Esophagus muscularis mucosa (tissue), 4 donors: ENCODE measurements at regions not wholly inside any gene's neighbourhood (a gene's known extent, or its start where the extent isn't known, plus 50 kb on each side); places are given as distances from the start of the nearest gene placed in this dataset.

Source experiments
- DNase-seq: peaks from one replicate; pipeline ENCODE4 v3.0.0-alpha.2; 2017; ENCODE audit errors: extremely low spot score
- H3K27ac ChIP-seq, 4 donors: fragments of 200-600 bp; sonication (generic); replicated peaks in 1 of 4; 1 replicate in 3 of 4; 2 replicates in 1 of 4; pipeline ENCODE4 v1.5.1; 2016 to 2019; ENCODE audit warnings: mild to moderate bottlenecking in 1 of 4
- H3K27me3 ChIP-seq, 4 donors: fragments of 200-600 bp; sonication (generic); one replicate each; pipeline versions ENCODE4 v1.5.1 to v1.6.0; 2016 to 2019
- H3K36me3 ChIP-seq, 4 donors: fragments of 200-600 bp; sonication (generic); one replicate each; pipeline ENCODE4 v1.5.1; 2016 to 2019
- H3K4me1 ChIP-seq, 4 donors: fragments of 200-600 bp; sonication (generic); one replicate each; pipeline ENCODE4 v1.5.1; 2016 to 2019
- H3K4me3 ChIP-seq, 4 donors: fragments of 200-600 bp; sonication (generic); 1 replicate in 2 of 4; 2 replicates in 2 of 4; pipeline ENCODE4 v1.5.1; 2016 to 2019; ENCODE audit warnings: mild to moderate bottlenecking in 4 of 4, moderate library complexity in 1 of 4
- H3K9me3 ChIP-seq, 4 donors: fragments of 200-600 bp; sonication (generic); 1 replicate in 3 of 4; 2 replicates in 1 of 4; pipeline ENCODE4 v1.5.1; 2016 to 2019
- EP300 ChIP-seq: sonication (generic); formaldehyde crosslinking; IDR thresholded peaks from one replicate; pipeline ENCODE4 v1.6.1; 2017; ENCODE audit warnings: antibody characterized with exemption
- POLR2A ChIP-seq: fragments of 450-650 bp; IDR thresholded peaks from one replicate; pipeline ENCODE4 v1.6.1; 2017; ENCODE audit warnings: antibody characterized with exemption, moderate library complexity, mild to moderate bottlenecking, low read depth
- POLR2AphosphoS5 ChIP-seq, 2 donors: sonication (generic); formaldehyde crosslinking; IDR thresholded peaks; one replicate each; pipeline ENCODE4 v1.6.1; 2017; ENCODE audit warnings: antibody characterized with exemption in 2 of 2
- WGBS: methylation state at CpG from one replicate; pipeline ENCODE4 v1.1.5; 2018; 5-methylcytosine and 5-hydroxymethylcytosine counted together
- intact Hi-C: fragments of 100-400 bp; cut with DNase I; formaldehyde crosslinking; loops from one replicate; pipeline ENCODE4 v1.15.1; 2023
- TF ChIP-seq, protein P1 (sequence below), 3 experiments: fragments of 200-600 bp in 2 of 3; fragments of 450-650 bp in 1 of 3; sonication (generic) in 2 of 3; IDR thresholded peaks; one replicate each; pipeline ENCODE4 v1.5.1; 2017 to 2019; ENCODE audit warnings: antibody characterized with exemption in 3 of 3, mild to moderate bottlenecking in 2 of 3, moderate library complexity in 1 of 3

DNA sequence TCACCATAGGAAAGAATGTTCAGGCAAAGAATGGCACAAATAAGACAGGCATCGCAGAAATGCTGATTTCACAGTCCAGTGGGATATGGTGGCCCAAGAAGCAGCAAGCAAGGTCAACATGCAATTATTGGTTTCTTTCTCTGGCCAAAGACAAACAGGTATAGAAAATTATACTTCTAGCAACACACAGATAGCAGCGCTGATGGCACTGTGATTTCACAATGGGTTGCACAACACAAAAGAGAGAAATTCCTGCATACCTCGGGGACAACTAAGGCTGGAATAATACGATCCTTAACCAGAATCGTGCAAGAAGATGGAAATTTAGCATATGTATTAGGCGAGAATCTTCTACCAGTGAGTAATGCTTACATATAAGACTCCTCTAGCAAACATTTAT, 76.3 kb upstream of the NR2F2 start:
- peaks cover 0 to 6% (median 0%) of the 10 kb centered on the region in 4 donors for H3K36me3 ChIP-seq
- H3K4me3 ChIP-seq, result no peak overlapping the region
- no peaks in the 10 kb centered on the region for H3K27me3 ChIP-seq
- TF ChIP-seq POLR2AphosphoS5 (IDR thresholded peaks at IDR 0.05) (no peak), EP300 (no peak), POLR2A (no peak)
- TF ChIP-seq, protein P1, sequence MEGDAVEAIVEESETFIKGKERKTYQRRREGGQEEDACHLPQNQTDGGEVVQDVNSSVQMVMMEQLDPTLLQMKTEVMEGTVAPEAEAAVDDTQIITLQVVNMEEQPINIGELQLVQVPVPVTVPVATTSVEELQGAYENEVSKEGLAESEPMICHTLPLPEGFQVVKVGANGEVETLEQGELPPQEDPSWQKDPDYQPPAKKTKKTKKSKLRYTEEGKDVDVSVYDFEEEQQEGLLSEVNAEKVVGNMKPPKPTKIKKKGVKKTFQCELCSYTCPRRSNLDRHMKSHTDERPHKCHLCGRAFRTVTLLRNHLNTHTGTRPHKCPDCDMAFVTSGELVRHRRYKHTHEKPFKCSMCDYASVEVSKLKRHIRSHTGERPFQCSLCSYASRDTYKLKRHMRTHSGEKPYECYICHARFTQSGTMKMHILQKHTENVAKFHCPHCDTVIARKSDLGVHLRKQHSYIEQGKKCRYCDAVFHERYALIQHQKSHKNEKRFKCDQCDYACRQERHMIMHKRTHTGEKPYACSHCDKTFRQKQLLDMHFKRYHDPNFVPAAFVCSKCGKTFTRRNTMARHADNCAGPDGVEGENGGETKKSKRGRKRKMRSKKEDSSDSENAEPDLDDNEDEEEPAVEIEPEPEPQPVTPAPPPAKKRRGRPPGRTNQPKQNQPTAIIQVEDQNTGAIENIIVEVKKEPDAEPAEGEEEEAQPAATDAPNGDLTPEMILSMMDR (IDR thresholded peaks at IDR 0.05), result no peak
- 92% methylated on average over 6 of the region's 6 CpGs for WGBS
- H3K27ac ChIP-seq, result no peak overlapping the region
- H3K4me1 ChIP-seq, result peaks cover 0 to 4% (median 2%) of the 10 kb centered on the region in 4 donors
- DNase-seq, result no peak
- intact Hi-C loops, result no loop called here
- H3K9me3 ChIP-seq, result no peaks in the 10 kb centered on the region

DNA sequence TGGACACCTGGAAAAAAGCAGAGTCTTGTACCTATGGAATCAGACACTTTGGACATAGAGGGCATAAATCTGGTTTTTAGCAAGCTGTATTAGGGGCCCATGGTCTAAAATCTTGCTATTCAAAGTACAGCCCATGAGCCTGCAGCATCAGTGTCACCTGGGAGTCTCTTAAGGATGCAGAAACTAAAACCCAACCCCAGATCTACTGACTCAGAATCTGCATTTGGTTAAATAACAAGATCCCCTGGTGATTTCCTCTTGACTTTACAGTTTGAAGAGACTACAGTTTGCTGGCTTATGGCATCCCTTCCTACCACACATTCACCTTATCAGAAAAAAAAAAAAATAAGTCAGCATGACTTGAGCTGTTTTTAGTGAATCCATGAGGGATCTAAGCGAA, 74.9 kb upstream of the NR2F2 start:
- Histone ChIP-seq H3K4me1 (peaks cover 0 to 4% (median 2%) of the 10 kb centered on the region in 4 donors), H3K27me3 (no peaks in the 10 kb centered on the region), H3K4me3 (no peak overlapping the region), H3K27ac (no peak overlapping the region), H3K9me3 (no peaks in the 10 kb centered on the region), H3K36me3 (peaks cover 0 to 6% (median 0%) of the 10 kb centered on the region in 4 donors)
- WGBS, result 86% methylated on average over 1 of the region's 1 CpG
- intact Hi-C loops, result no loop called here
- TF ChIP-seq POLR2AphosphoS5 (IDR thresholded peaks at IDR 0.05) (no peak), EP300 (no peak), POLR2A (no peak)
- TF ChIP-seq, protein P1 (IDR thresholded peaks at IDR 0.05), result no peak
- DNase-seq, result no peak

DNA sequence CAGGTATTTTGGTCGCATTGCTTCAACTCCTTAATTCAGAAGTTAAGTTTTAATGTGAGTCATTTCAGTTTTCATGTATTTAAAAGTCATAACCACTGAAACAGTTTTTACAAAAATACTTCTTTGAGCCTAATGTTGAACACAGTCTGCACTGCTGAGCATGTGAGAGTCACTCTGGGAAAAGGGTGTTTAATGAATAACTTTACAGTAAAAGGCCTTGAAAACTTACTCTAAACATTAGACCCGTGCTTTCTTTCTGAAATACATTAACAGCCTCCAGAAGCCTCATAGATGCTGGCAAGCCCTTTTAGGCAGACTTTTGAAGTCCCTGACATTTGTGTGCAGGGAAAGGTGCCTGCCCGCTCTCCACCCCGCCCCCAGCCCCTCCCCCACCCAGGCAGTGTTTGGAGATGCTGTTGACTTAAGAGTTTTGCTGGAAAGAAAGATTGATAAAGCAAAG, 68.9 kb upstream of the NR2F2 start:
- H3K27ac ChIP-seq, result peak overlapping the region; percentile 55 to 74 (median 72)
- peaks cover 0 to 44% (median 39%) of the 10 kb centered on the region in 4 donors for H3K4me1 ChIP-seq
- 27% methylated on average over 4 of the region's 4 CpGs for WGBS
- H3K36me3 ChIP-seq, result no peaks in the 10 kb centered on the region
- H3K9me3 ChIP-seq, result no peaks in the 10 kb centered on the region
- no peak overlapping the region for H3K4me3 ChIP-seq
- TF ChIP-seq POLR2AphosphoS5 (IDR thresholded peaks at IDR 0.05), result no peak
- TF ChIP-seq POLR2A, result no peak
- no peak for TF ChIP-seq EP300
- H3K27me3 ChIP-seq, result no peaks in the 10 kb centered on the region
- peak; percentile 50 for DNase-seq
- intact Hi-C loops, result no loop called here

DNA sequence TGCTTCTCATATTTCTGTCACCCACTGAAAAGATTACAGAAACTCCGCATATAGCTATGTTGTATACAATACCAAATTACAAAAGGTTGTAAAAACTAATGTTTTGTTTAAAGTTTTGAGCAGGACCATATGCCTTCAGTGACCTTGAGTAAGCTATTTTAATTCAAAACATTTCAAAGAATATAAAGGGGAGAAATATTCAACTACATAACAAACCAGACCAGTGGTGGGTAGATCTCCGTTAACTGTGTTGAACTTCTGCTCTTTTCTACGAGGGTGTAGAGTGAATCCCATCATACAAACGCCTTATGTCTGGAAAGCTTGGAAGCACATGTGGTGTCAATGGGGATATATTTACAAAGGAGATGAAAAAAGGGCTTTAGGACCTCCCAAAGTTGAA, 68.4 kb upstream of the NR2F2 start:
- H3K36me3 ChIP-seq, result no peaks in the 10 kb centered on the region
- TF ChIP-seq, protein P1 (IDR thresholded peaks at IDR 0.05), result no peak
- TF ChIP-seq POLR2AphosphoS5 (IDR thresholded peaks at IDR 0.05) (no peak), EP300 (no peak), POLR2A (no peak)
- intact Hi-C loops, result no loop called here
- no peaks in the 10 kb centered on the region for H3K27me3 ChIP-seq
- 41% methylated on average over 4 of the region's 4 CpGs for WGBS
- peaks cover 0 to 44% (median 39%) of the 10 kb centered on the region in 4 donors for H3K4me1 ChIP-seq
- H3K9me3 ChIP-seq, result no peaks in the 10 kb centered on the region
- DNase-seq, result no peak
- H3K4me3 ChIP-seq, result no peak overlapping the region
- H3K27ac ChIP-seq, result peak overlapping the region; percentile 55 to 74 (median 72)

DNA sequence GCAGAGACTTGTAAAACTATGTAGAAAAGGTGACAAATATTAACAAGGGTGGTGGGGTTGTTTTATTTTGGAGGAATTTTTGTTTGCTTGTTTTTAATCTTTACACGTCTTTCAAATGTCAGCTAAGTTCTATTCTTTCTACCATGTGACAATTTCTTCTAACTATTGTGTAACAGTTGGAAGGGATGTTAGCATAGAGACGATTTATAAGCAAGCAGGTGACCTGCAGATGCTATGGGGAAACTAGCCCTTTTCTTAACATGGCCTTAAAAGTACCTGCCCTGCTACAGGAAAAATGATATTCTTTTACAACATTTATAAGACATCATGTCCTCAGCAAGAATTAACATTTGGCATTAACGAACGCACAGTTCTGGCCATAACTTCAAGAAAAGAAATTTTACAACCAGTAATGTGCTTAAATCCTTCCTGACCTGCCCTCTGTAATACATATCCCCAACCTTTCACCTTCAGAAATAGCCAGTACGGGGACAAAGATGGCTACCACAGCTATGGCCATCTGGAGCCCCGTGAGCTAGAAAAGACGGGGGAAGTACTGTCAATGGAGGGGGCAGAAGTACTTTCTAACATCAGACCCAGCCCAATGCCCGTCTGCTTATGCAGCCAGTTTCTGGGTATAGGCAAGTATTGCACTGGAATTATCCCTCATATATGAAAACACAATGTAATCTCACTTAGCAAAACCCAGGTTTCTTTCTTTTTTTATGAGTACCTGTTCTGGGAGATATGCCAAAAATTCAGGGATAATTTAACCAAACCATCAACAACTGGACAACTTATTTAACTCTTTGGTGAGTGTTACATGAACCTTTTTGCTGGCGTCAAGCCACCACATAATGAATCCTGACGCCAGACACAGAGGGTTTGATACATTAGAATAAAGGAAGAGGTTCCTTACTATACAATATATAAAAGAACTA, 67.7 kb upstream of the NR2F2 start:
- H3K27ac ChIP-seq, result peak overlapping the region; percentile 55 to 74 (median 72)

More for the DNA sequence above, 67.7 kb upstream of the NR2F2 start:
- no peaks in the 10 kb centered on the region for H3K27me3 ChIP-seq
- no peaks in the 10 kb centered on the region for H3K9me3 ChIP-seq
- no peak overlapping the region for H3K4me3 ChIP-seq
- TF ChIP-seq EP300, result no peak
- TF ChIP-seq POLR2AphosphoS5 (IDR thresholded peaks at IDR 0.05), result no peak
- intact Hi-C loops, result no loop called here
- H3K4me1 ChIP-seq, result peaks cover 0 to 41% (median 38%) of the 10 kb centered on the region in 4 donors
- DNase-seq, result peak; percentile 80
- H3K36me3 ChIP-seq, result no peaks in the 10 kb centered on the region
- WGBS, result 64% methylated on average over 10 of the region's 10 CpGs
